ENCODE measurements at regions not wholly inside any gene's neighbourhood (a gene's known extent, or its start where the extent isn't known, plus 50 kb on each side); places are given as distances from the start of the nearest gene placed in this dataset.

DNA sequence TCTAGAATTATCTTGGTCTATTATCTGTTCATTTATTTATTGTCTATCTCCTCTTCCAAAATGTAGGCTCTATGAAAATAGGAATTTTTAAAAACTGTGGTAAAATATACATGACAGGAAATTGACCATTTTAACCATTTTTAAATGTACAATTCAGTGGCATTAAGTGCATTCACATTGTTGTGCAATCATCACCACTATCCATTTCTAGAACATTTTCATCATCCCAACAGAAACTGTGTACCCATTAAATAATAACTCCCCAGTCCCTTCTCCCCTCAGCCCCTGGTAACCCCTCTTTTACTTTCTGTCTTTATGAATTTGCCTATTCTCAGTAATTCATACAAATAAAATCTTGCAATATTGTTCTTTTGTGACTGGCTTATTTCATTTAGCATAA is 71.1 kb upstream of the LCLAT1 start:
- no peak for TF ChIP-seq ZNF664 (tag by site-specific recombination; IDR thresholded peaks at IDR 0.05)
- TF ChIP-seq, protein P1, sequence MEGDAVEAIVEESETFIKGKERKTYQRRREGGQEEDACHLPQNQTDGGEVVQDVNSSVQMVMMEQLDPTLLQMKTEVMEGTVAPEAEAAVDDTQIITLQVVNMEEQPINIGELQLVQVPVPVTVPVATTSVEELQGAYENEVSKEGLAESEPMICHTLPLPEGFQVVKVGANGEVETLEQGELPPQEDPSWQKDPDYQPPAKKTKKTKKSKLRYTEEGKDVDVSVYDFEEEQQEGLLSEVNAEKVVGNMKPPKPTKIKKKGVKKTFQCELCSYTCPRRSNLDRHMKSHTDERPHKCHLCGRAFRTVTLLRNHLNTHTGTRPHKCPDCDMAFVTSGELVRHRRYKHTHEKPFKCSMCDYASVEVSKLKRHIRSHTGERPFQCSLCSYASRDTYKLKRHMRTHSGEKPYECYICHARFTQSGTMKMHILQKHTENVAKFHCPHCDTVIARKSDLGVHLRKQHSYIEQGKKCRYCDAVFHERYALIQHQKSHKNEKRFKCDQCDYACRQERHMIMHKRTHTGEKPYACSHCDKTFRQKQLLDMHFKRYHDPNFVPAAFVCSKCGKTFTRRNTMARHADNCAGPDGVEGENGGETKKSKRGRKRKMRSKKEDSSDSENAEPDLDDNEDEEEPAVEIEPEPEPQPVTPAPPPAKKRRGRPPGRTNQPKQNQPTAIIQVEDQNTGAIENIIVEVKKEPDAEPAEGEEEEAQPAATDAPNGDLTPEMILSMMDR (tag by site-specific recombination; IDR thresholded peaks at IDR 0.05) = no peak
- no peak for TF ChIP-seq ZNF658 (tag by site-specific recombination; IDR thresholded peaks at IDR 0.05)
- no peak for TF ChIP-seq ZNF473 (tag by site-specific recombination; IDR thresholded peaks at IDR 0.05)
- TF ChIP-seq KLF16 (tag by site-specific recombination; IDR thresholded peaks at IDR 0.05) = no peak
- TF ChIP-seq, protein P2, sequence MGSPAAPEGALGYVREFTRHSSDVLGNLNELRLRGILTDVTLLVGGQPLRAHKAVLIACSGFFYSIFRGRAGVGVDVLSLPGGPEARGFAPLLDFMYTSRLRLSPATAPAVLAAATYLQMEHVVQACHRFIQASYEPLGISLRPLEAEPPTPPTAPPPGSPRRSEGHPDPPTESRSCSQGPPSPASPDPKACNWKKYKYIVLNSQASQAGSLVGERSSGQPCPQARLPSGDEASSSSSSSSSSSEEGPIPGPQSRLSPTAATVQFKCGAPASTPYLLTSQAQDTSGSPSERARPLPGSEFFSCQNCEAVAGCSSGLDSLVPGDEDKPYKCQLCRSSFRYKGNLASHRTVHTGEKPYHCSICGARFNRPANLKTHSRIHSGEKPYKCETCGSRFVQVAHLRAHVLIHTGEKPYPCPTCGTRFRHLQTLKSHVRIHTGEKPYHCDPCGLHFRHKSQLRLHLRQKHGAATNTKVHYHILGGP (tag by site-specific recombination; IDR thresholded peaks at IDR 0.05) = no peak

All from HEK293 (cell line).